ENCODE measurements at regions not wholly inside any gene's neighbourhood (a gene's known extent, or its start where the extent isn't known, plus 50 kb on each side); places are given as distances from the start of the nearest gene placed in this dataset.

DNA sequence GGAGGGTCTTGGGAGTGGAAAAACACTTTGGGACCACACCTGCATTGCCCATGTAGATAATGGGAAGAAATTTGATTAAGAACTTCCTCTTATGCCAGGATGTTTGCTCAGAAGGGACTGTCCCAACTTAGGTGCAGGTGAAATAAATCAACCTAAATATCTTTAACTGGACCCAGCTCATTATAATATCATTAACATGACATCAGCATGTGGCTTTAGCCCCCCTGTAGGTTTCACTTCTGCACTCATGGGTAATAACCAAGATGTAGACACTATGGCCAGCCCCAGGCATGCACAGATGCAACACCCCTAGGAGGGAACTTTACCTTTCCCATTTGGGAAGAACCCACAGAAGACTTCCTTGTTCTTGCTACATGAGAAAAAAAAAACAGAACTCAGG is 227.4 kb upstream of the ZNF804A start:
- Histone ChIP-seq H3K27ac (ENCODE audit: insufficient read depth, low read depth, low read length) (no peak overlapping the region), H3K4me1 (ENCODE audit: control insufficient read depth, extremely low read depth, insufficient read depth, low read length) (no peaks in the 10 kb centered on the region), H3K36me3 (ENCODE audit: control insufficient read depth in 2 of 2, extremely low read depth in 1 of 2, insufficient read depth in 2 of 2, low read length in 2 of 2) (no peaks in the 10 kb centered on the region), H3K9ac (replicated peaks; ENCODE audit: extremely low read depth, insufficient read depth, low read length) (no peak overlapping the region), H3K9me3 (replicated peaks; ENCODE audit: control insufficient read depth, insufficient read depth, low read length) (no peaks in the 10 kb centered on the region), H4K20me1 (replicated peaks; ENCODE audit: control insufficient read depth, extremely low read depth, insufficient read depth, low read length) (no peaks in the 10 kb centered on the region), H2AFZ (ENCODE audit: low read depth, low read length) (no peak overlapping the region), H3K4me2 (ENCODE audit: insufficient read depth, low read length) (no peak overlapping the region), H3K9me1 (replicated peaks; ENCODE audit: control insufficient read depth, extremely low read depth, insufficient read depth, low read length) (no peaks in the 10 kb centered on the region), H3K27me3 (ENCODE audit: control insufficient read depth in 2 of 2, insufficient read depth in 2 of 2, low read length in 2 of 2) (no peaks in the 10 kb centered on the region), H3K79me2 (ENCODE audit: control insufficient read depth, insufficient read depth, low read length) (no peaks in the 10 kb centered on the region), H3K4me3 (replicated peaks in 1 of 3; ENCODE audit: insufficient read depth in 1 of 3, low read depth in 1 of 3, low read length in 3 of 3) (no peak overlapping the region)
- POLR2A ChIA-PET, result no interaction called here
- intact Hi-C loops (cut with micrococcal nuclease), result no loop called here
- DNase-seq (ENCODE audit: low read depth, low spot score) (no peak), FAIRE-seq (no peak)
- CTCF ChIA-PET, result no interaction called here
- dilution Hi-C loops (cut with MboI; ENCODE audit: extremely low pct_ligation_motif_present, low sequenced_read_pairs), result no loop called here
- no TSS peak for BruUV-seq (replicated peaks)
- TF ChIP-seq POLR2A (IDR thresholded peaks at IDR 0.05; ENCODE audit: low read depth, low read length) (no peak), EZH2 (IDR thresholded peaks at IDR 0.05; ENCODE audit: borderline replicate concordance, low read depth, low read length, severe bottlenecking) (no peak), GATA2 (IDR thresholded peaks at IDR 0.05; ENCODE audit: insufficient read depth, insufficient read length, low read depth, low read length) (no peak), MYC (IDR thresholded peaks at IDR 0.05; ENCODE audit: low read depth, low read length) (no peak), JUN (IDR thresholded peaks at IDR 0.05; ENCODE audit: borderline replicate concordance, insufficient read depth, insufficient read length, low read depth) (no peak), POLR2AphosphoS5 (IDR thresholded peaks at IDR 0.05; ENCODE audit: insufficient read depth, low read depth, low read length) (no peak), FOS (IDR thresholded peaks at IDR 0.05; ENCODE audit: borderline replicate concordance, insufficient read depth, low read length) (no peak)
- TF ChIP-seq, protein P1, sequence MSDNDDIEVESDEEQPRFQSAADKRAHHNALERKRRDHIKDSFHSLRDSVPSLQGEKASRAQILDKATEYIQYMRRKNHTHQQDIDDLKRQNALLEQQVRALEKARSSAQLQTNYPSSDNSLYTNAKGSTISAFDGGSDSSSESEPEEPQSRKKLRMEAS (IDR thresholded peaks at IDR 0.05; ENCODE audit: insufficient read depth, insufficient read length), result no peak
- TF ChIP-seq, protein P2, sequence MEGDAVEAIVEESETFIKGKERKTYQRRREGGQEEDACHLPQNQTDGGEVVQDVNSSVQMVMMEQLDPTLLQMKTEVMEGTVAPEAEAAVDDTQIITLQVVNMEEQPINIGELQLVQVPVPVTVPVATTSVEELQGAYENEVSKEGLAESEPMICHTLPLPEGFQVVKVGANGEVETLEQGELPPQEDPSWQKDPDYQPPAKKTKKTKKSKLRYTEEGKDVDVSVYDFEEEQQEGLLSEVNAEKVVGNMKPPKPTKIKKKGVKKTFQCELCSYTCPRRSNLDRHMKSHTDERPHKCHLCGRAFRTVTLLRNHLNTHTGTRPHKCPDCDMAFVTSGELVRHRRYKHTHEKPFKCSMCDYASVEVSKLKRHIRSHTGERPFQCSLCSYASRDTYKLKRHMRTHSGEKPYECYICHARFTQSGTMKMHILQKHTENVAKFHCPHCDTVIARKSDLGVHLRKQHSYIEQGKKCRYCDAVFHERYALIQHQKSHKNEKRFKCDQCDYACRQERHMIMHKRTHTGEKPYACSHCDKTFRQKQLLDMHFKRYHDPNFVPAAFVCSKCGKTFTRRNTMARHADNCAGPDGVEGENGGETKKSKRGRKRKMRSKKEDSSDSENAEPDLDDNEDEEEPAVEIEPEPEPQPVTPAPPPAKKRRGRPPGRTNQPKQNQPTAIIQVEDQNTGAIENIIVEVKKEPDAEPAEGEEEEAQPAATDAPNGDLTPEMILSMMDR (IDR thresholded peaks at IDR 0.05; ENCODE audit: extremely low read depth in 1 of 2, insufficient read depth in 1 of 2, low read depth in 1 of 2, low read length in 2 of 2), result no peak

Measured in endothelial cell of umbilical vein (primary cell).